Endothelial cell (in vitro differentiated cells): ENCODE measurements at regions not wholly inside any gene's neighbourhood (a gene's known extent, or its start where the extent isn't known, plus 50 kb on each side); places are given as distances from the start of the nearest gene placed in this dataset.

ENCODE experiments used
- DNase-seq: peaks from one replicate; pipeline ENCODE4 v3.0.0; 2021; ENCODE audit warnings: low spot score
- H3K27ac Mint-ChIP-seq: one replicate; pipeline ENCODE4 v1.8.0; 2021; ENCODE audit warnings: mixed read lengths, inconsistent platforms; ENCODE audit not compliant: unreplicated experiment
- H3K27me3 Mint-ChIP-seq: one replicate; pipeline ENCODE4 v1.8.0; 2021; ENCODE audit warnings: mild to moderate bottlenecking, moderate library complexity, mixed read lengths, inconsistent platforms; ENCODE audit not compliant: unreplicated experiment
- H3K36me3 Mint-ChIP-seq: one replicate; pipeline ENCODE4 v1.8.0; 2021; ENCODE audit warnings: mild to moderate bottlenecking, low read depth, mixed read lengths, inconsistent platforms; ENCODE audit not compliant: unreplicated experiment
- H3K4me1 Mint-ChIP-seq: one replicate; pipeline ENCODE4 v1.8.0; 2021; ENCODE audit warnings: mild to moderate bottlenecking, mixed read lengths, inconsistent platforms; ENCODE audit not compliant: unreplicated experiment
- H3K4me3 Mint-ChIP-seq: one replicate; pipeline ENCODE4 v1.8.0; 2021; ENCODE audit warnings: mild to moderate bottlenecking, mixed read lengths, inconsistent platforms; ENCODE audit not compliant: unreplicated experiment
- H3K9me3 Mint-ChIP-seq: one replicate; pipeline ENCODE4 v1.8.0; 2021; ENCODE audit warnings: mixed read lengths, inconsistent platforms; ENCODE audit not compliant: unreplicated experiment
- CTCF ChIP-seq: fragments of 200-600 bp; sonication (generic); IDR thresholded peaks from one replicate; pipeline ENCODE4 v1.5.0; 2021; ENCODE audit warnings: antibody characterized with exemption; ENCODE audit not compliant: unreplicated experiment

GRCh38 chr7:30212701-30213111, 71.7 kb upstream of the ZNRF2 start:
- TF ChIP-seq CTCF: no peak
- DNase-seq: no peak
- Mint-ChIP-seq H3K9me3 (no peaks in the 10 kb centered on the region), H3K27ac (no peak overlapping the region), H3K4me3 (no peak overlapping the region), H3K27me3 (peaks cover 4% of the 10 kb centered on the region), H3K36me3 (no peaks in the 10 kb centered on the region), H3K4me1 (peaks cover 11% of the 10 kb centered on the region)

DNA sequence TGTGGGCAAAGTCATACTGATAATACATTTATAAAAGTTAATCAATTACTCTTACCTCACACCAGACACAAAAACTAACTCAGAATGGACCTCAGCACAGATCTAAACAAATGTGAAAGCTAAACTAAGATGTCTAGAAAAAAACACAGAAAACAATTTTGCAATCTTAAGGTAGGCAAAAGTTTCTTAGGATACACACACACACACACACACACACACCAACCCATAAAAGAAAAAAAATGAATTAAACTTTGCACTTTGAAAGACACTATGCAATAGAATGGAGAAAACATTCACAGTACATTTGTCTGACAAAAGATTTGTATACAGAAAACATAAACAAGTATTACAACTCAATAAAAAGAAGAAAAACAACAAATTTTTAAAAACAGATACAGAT, 70.8 kb upstream of the ZNRF2 start:
- no peak for DNase-seq
- H3K4me1 Mint-ChIP-seq: peaks cover 11% of the 10 kb centered on the region
- no peaks in the 10 kb centered on the region for H3K36me3 Mint-ChIP-seq
- TF ChIP-seq CTCF: no peak
- H3K4me3 Mint-ChIP-seq: no peak overlapping the region
- H3K27me3 Mint-ChIP-seq: peaks cover 4% of the 10 kb centered on the region
- no peaks in the 10 kb centered on the region for H3K9me3 Mint-ChIP-seq
- no peak overlapping the region for H3K27ac Mint-ChIP-seq

DNA sequence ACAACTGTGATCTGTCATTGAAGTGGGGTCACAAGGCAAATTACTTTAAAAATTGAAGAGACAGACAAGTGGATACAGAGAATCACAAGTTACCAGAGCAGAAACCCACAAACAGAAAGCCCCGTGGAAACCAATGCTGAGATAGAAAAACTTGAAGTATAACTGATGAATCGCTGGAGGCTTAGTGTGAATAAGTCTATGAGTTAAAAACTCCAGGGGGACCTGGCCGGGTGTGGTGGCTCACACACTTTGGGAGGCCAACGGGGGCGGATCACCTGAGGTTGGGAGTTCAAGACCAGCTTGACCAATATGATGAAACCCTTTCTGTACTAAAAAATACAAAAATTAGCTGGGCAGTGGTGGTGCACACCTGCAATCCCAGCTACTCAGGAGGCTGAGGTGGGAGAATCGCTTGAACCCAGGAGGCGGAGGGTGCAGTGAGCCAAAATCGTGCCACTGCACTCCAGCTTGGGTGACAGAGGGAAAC, 69.7 kb upstream of the ZNRF2 start:
- H3K9me3 Mint-ChIP-seq: no peaks in the 10 kb centered on the region
- no peak for TF ChIP-seq CTCF
- no peak overlapping the region for H3K27ac Mint-ChIP-seq
- no peak for DNase-seq
- peaks cover 11% of the 10 kb centered on the region for H3K4me1 Mint-ChIP-seq
- no peaks in the 10 kb centered on the region for H3K36me3 Mint-ChIP-seq
- H3K27me3 Mint-ChIP-seq: peaks cover 2% of the 10 kb centered on the region
- H3K4me3 Mint-ChIP-seq: no peak overlapping the region

DNA sequence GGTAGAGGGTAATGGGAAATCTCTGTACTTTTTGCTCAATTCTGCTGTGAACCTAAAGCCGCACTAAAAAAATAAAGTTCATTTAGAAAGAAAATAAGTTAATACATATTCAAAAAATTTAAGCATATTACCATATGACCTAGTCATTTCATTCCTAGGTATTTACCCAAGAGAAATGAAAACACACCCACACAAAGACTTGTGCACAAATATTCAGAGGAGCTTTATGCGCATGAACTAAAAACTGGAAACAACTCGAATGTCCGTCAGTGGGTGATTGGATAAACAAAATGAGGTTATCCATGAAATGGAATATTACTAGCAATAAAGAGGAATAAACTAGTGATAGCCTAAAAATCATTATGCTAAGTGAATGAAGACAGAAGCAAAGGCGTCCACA, 62.6 kb upstream of the ZNRF2 start:
- no peaks in the 10 kb centered on the region for H3K9me3 Mint-ChIP-seq
- H3K36me3 Mint-ChIP-seq: no peaks in the 10 kb centered on the region
- H3K4me1 Mint-ChIP-seq: peaks cover 3% of the 10 kb centered on the region
- TF ChIP-seq CTCF: no peak
- H3K27me3 Mint-ChIP-seq: no peaks in the 10 kb centered on the region
- no peak for DNase-seq
- H3K27ac Mint-ChIP-seq: no peak overlapping the region
- H3K4me3 Mint-ChIP-seq: no peak overlapping the region

GRCh38 chr7:30222515-30223215, 61.7 kb upstream of the ZNRF2 start:
- Mint-ChIP-seq H3K9me3 (no peaks in the 10 kb centered on the region), H3K27ac (no peak overlapping the region)
- DNase-seq: no peak

More at GRCh38 chr7:30222515-30223215, 61.7 kb upstream of the ZNRF2 start:
- H3K4me1 Mint-ChIP-seq: peaks cover 5% of the 10 kb centered on the region
- no peak for TF ChIP-seq CTCF
- H3K27me3 Mint-ChIP-seq: no peaks in the 10 kb centered on the region
- H3K4me3 Mint-ChIP-seq: no peak overlapping the region
- no peaks in the 10 kb centered on the region for H3K36me3 Mint-ChIP-seq
